ENCODE measurements at regions not wholly inside any gene's neighbourhood (a gene's known extent, or its start where the extent isn't known, plus 50 kb on each side); places are given as distances from the start of the nearest gene placed in this dataset.

DNA sequence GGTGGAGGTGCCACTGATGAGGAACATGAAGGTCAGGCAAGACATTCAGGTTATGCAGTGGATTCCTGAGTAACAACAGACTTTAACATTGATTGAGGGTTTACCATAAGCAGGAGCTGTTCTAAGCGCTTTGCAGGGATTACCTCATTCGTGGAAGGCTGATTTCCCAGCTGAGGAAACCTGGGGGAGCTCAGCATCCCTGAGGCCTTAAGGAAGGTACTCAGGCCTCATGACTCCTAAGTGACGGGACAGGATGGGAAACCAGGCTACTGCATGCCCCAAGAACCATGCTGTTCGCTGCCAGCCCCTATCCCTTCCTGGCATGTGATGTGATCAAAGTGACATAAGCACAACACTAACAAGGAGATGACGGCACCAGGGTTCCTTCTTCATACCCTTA is 143.6 kb upstream of the NFE2L3 start:
- H3K36me3 ChIP-seq (ENCODE audit: control insufficient read depth, insufficient read depth, low read length): no peaks in the 10 kb centered on the region
- H3K27me3 ChIP-seq (ENCODE audit: control insufficient read depth, insufficient read depth, low read length): no peaks in the 10 kb centered on the region
- H3K4me3 ChIP-seq (ENCODE audit: low read depth, low read length): no peak overlapping the region
- TF ChIP-seq, protein P1, sequence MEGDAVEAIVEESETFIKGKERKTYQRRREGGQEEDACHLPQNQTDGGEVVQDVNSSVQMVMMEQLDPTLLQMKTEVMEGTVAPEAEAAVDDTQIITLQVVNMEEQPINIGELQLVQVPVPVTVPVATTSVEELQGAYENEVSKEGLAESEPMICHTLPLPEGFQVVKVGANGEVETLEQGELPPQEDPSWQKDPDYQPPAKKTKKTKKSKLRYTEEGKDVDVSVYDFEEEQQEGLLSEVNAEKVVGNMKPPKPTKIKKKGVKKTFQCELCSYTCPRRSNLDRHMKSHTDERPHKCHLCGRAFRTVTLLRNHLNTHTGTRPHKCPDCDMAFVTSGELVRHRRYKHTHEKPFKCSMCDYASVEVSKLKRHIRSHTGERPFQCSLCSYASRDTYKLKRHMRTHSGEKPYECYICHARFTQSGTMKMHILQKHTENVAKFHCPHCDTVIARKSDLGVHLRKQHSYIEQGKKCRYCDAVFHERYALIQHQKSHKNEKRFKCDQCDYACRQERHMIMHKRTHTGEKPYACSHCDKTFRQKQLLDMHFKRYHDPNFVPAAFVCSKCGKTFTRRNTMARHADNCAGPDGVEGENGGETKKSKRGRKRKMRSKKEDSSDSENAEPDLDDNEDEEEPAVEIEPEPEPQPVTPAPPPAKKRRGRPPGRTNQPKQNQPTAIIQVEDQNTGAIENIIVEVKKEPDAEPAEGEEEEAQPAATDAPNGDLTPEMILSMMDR (IDR thresholded peaks at IDR 0.05; ENCODE audit: insufficient read depth, low read length, poor library complexity, severe bottlenecking): no peak
- no peak for DNase-seq (ENCODE audit: low read depth)

DNA sequence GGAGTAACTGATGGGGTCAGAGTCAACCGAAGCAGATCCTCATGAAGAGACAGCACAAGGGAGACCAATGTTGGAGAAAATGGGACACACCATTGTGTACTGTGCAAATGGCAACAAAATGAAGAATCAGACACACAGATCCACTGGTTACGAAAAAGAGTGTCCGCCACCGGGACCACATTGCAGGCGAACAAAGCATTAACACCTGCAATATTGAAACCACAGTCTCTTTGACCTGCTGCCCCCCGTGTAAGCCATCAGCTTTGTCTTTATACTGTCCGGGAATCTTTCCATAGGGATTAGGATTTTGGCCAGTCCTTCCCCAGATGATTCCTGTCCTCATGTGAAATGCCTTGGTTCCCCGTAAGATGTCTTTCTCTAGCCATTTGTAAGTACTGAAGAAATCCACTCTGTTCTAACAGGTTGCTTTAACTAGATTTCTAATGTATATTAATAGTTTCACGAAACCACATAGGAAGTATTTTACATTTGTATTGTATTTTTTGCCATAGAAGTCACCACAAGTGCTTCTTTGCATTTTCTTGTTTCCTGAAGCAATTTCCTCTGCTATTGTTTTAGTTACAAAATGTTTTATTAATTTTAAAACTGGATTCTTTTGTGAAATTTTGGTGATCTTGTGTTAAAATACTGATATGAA is 140.8 kb upstream of the NFE2L3 start:
- Histone ChIP-seq H3K36me3 (ENCODE audit: control insufficient read depth, insufficient read depth, low read length) (no peaks in the 10 kb centered on the region), H3K27me3 (ENCODE audit: control insufficient read depth, insufficient read depth, low read length) (no peaks in the 10 kb centered on the region), H3K4me3 (ENCODE audit: low read depth, low read length) (no peak overlapping the region)
- TF ChIP-seq, protein P1 (IDR thresholded peaks at IDR 0.05; ENCODE audit: insufficient read depth, low read length, poor library complexity, severe bottlenecking): no peak
- no peak for DNase-seq (ENCODE audit: low read depth)

DNA sequence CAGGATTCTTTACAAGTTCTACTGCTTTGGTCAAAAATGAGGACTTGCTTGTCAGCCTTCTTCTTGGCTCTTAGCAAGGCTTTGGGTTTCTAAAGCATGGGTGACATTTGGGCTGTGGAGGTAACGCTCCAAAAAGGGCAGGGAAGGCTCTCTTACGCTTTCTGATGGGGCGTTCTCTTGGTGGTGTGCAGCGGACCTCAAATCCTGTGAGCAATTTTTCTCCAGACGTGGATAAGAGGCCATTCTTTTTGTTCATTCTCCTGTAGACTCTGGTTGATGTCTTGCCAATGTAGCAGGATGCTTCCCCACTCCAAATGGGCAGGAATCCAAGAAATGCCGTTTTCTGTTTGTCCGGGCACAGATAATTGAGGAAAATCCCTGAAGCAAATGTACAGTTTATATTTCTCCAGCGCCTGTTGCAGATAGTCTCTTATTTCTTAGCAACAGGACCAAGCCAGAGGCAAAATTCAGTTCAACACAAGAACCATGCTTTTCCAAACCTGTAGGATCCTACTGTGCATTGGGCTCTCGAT is 138.4 kb upstream of the NFE2L3 start:
- Histone ChIP-seq H3K36me3 (ENCODE audit: control insufficient read depth, insufficient read depth, low read length) (no peaks in the 10 kb centered on the region), H3K27me3 (ENCODE audit: control insufficient read depth, insufficient read depth, low read length) (no peaks in the 10 kb centered on the region), H3K4me3 (ENCODE audit: low read depth, low read length) (no peak overlapping the region)
- DNase-seq (ENCODE audit: low read depth): peak; percentile 16
- TF ChIP-seq, protein P1 (IDR thresholded peaks at IDR 0.05; ENCODE audit: insufficient read depth, low read length, poor library complexity, severe bottlenecking): no peak

DNA sequence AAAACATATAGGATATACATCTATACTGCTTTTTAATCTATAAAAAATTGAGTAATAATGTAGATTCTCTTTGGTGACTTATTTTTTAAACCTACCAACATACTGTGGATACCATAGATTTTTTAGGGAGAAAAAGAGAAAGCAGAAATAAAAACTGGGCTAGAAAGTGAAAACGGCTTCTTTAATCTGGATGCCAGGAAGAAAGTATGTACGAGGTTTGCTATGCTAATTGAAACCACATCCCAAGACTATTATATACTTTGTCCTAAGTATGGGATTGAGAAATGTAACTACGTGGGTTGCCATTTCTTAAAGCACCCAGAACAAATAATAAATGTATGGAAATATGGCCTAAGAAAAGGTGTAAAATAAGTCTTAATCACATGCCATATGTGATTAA is 129.0 kb upstream of the NFE2L3 start:
- TF ChIP-seq, protein P1 (IDR thresholded peaks at IDR 0.05; ENCODE audit: insufficient read depth, low read length, poor library complexity, severe bottlenecking): no peak
- Histone ChIP-seq H3K4me3 (ENCODE audit: low read depth, low read length) (no peak overlapping the region), H3K27me3 (ENCODE audit: control insufficient read depth, insufficient read depth, low read length) (no peaks in the 10 kb centered on the region), H3K36me3 (ENCODE audit: control insufficient read depth, insufficient read depth, low read length) (no peaks in the 10 kb centered on the region)
- DNase-seq (ENCODE audit: low read depth): no peak

DNA sequence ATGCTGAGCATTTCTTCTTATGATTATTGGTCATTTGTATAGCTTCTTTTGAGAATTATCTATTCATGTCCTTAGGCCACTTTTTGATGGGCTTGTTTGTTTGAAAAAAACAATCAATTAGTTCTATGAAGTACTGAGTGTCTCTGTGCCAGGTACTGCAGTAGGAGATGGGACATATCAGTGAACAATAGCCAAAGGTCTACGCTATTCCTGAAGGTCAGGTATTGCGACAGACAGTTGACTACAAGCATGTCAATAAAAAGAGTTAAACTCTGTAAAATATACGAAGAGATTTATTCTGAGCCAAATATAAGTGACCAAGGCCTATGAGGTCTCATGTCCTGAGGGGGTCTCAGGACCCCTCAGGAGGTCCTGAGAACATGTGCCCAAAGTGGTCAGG is 122.1 kb upstream of the NFE2L3 start:
- H3K36me3 ChIP-seq (ENCODE audit: control insufficient read depth, insufficient read depth, low read length): no peaks in the 10 kb centered on the region
- TF ChIP-seq, protein P1 (IDR thresholded peaks at IDR 0.05; ENCODE audit: insufficient read depth, low read length, poor library complexity, severe bottlenecking): no peak
- no peak overlapping the region for H3K4me3 ChIP-seq (ENCODE audit: low read depth, low read length)
- no peak for DNase-seq (ENCODE audit: low read depth)
- no peaks in the 10 kb centered on the region for H3K27me3 ChIP-seq (ENCODE audit: control insufficient read depth, insufficient read depth, low read length)

DNA sequence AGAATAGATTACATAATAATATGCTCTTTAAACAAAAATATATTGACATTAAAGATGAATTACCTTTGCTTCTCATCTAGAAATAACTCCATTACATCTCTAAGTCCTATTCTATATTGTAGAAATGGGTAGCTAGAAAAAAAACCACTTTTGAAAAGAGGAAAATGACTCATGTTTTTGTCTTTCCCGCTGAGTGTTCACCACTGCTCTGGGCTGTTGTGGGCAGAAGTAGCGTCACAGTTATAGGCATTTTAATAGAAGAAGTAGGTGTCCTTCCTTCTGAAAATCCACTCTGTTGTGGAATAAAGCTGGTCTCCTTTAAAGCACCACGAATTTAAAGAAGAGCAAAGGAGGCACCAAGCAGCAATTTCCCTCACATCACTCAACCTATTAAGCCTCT is 117.6 kb upstream of the NFE2L3 start:
- H3K27me3 ChIP-seq (ENCODE audit: control insufficient read depth, insufficient read depth, low read length): no peaks in the 10 kb centered on the region
- DNase-seq (ENCODE audit: low read depth): no peak

More for the DNA sequence above, 117.6 kb upstream of the NFE2L3 start:
- Histone ChIP-seq H3K4me3 (ENCODE audit: low read depth, low read length) (no peak overlapping the region), H3K36me3 (ENCODE audit: control insufficient read depth, insufficient read depth, low read length) (no peaks in the 10 kb centered on the region)
- TF ChIP-seq, protein P1 (IDR thresholded peaks at IDR 0.05; ENCODE audit: insufficient read depth, low read length, poor library complexity, severe bottlenecking): no peak
